GM12892 (cell line): ENCODE measurements at regions not wholly inside any gene's neighbourhood (a gene's known extent, or its start where the extent isn't known, plus 50 kb on each side); places are given as distances from the start of the nearest gene placed in this dataset.

Experiments
- POLR2A ChIP-seq: IDR thresholded peaks from 2 replicates; pipeline ENCODE4 v1.6.1; 2011; ENCODE audit warnings: low read depth, low read length, control low read depth
- POLR2AphosphoS5 ChIP-seq: IDR thresholded peaks from 2 replicates; pipeline ENCODE4 v1.6.1; 2011; ENCODE audit warnings: low read depth, low read length, control low read depth

DNA sequence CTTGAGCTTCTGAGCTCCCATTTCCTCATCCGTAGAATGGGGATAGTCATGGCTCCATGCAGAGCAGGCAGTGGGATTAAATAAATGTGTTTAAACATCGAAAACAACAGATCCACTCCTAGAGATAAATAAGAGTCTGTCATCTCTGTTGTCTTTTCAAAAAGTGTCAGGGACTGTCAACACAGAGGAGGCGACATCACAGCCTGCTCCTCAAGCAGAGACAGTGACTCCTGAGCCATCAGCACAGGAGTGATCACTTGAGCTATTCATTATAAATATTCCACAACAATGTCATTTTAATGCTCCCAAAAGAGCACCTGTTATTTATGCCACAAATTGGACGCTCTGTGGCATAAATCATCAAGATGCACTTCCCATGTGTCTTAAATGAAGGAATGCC, 605.6 kb upstream of the CDH5 start:
- TF ChIP-seq POLR2A: no peak
- no peak for TF ChIP-seq POLR2AphosphoS5
